H9 (cell line): ENCODE measurements at regions not wholly inside any gene's neighbourhood (a gene's known extent, or its start where the extent isn't known, plus 50 kb on each side); places are given as distances from the start of the nearest gene placed in this dataset.

Source experiments
- DNase-seq: peaks from one replicate; pipeline ENCODE4 v3.0.0-alpha.2; 2017
- H2AFZ ChIP-seq: one replicate; pipeline ENCODE4 v1.6.1; 2013; ENCODE audit warnings: mild to moderate bottlenecking, low read length, control low read depth, moderate library complexity
- H2AK5ac ChIP-seq: 2 replicates; pipeline ENCODE4 v1.6.1; 2013; ENCODE audit warnings: low read length, control low read depth, mixed read lengths; ENCODE audit not compliant: insufficient read length
- H2BK120ac ChIP-seq: one replicate; pipeline ENCODE4 v1.6.1; 2013; ENCODE audit warnings: low read depth, mild to moderate bottlenecking, low read length, control low read depth, inconsistent platforms; ENCODE audit not compliant: poor library complexity, severe bottlenecking
- H2BK12ac ChIP-seq: 2 replicates; pipeline ENCODE4 v1.6.1; 2013; ENCODE audit warnings: low read length, control low read depth, mixed read lengths, low read depth; ENCODE audit not compliant: insufficient read length
- H2BK15ac ChIP-seq: 2 replicates; pipeline ENCODE4 v1.6.1; 2013; ENCODE audit warnings: low read depth, low read length, control low read depth
- H2BK20ac ChIP-seq: one replicate; pipeline ENCODE4 v1.6.1; 2013; ENCODE audit warnings: low read depth, mild to moderate bottlenecking, low read length, control low read depth, inconsistent platforms; ENCODE audit not compliant: poor library complexity, severe bottlenecking
- H2BK5ac ChIP-seq: 2 replicates; pipeline ENCODE4 v1.6.1; 2013; ENCODE audit warnings: low read length, control low read depth, mixed read lengths; ENCODE audit not compliant: insufficient read length
- H3K14ac ChIP-seq: 2 replicates; pipeline ENCODE4 v1.6.1; 2013; ENCODE audit warnings: low read length, control low read depth; ENCODE audit not compliant: insufficient read depth
- H3K18ac ChIP-seq: 2 replicates; pipeline ENCODE4 v1.6.1; 2013; ENCODE audit warnings: low read depth, mild to moderate bottlenecking, mixed read lengths, low read length, control low read depth; ENCODE audit not compliant: insufficient read length
- H3K23ac ChIP-seq: 2 replicates; pipeline ENCODE4 v1.6.1; 2013; ENCODE audit warnings: low read length, control low read depth, mixed read lengths, low read depth; ENCODE audit not compliant: insufficient read length
- H3K23me2 ChIP-seq: 2 replicates; pipeline ENCODE4 v1.6.1; 2013; ENCODE audit warnings: low read depth, mild to moderate bottlenecking, mixed read lengths, low read length, control low read depth; ENCODE audit not compliant: insufficient read length, poor library complexity, severe bottlenecking
- H3K27ac ChIP-seq: 2 replicates; pipeline ENCODE4 v1.5.1; 2013; ENCODE audit warnings: low read length, control low read depth, mixed read lengths, low read depth; ENCODE audit not compliant: insufficient read length
- H3K27me3 ChIP-seq: 2 replicates; pipeline ENCODE4 v1.6.1; 2013; ENCODE audit warnings: low read length, control low read depth, inconsistent platforms; ENCODE audit not compliant: insufficient read depth
- H3K4ac ChIP-seq: 2 replicates; pipeline ENCODE4 v1.6.1; 2013; ENCODE audit warnings: low read depth, mild to moderate bottlenecking, control low read depth, inconsistent platforms, low read length, moderate library complexity
- H3K4me1 ChIP-seq: 2 replicates; pipeline ENCODE4 v1.6.1; 2013; ENCODE audit warnings: low read length, control low read depth, inconsistent platforms; ENCODE audit not compliant: insufficient read depth
- H3K4me2 ChIP-seq: 2 replicates; pipeline ENCODE4 v1.6.1; 2013; ENCODE audit warnings: low read length, control low read depth, mixed read lengths; ENCODE audit not compliant: insufficient read length, insufficient read depth
- H3K56ac ChIP-seq: 2 replicates; pipeline ENCODE4 v1.6.1; 2013; ENCODE audit warnings: low read depth, mild to moderate bottlenecking, mixed read lengths, low read length, control low read depth; ENCODE audit not compliant: insufficient read length
- H3K79me1 ChIP-seq: 2 replicates; pipeline ENCODE4 v1.6.1; 2013; ENCODE audit warnings: low read depth, mild to moderate bottlenecking, moderate library complexity, low read length, control low read depth, inconsistent platforms; ENCODE audit not compliant: insufficient read depth, poor library complexity, severe bottlenecking
- H3K79me2 ChIP-seq: 2 replicates; pipeline ENCODE4 v1.6.1; 2013; ENCODE audit warnings: low read length, control low read depth, inconsistent platforms; ENCODE audit not compliant: insufficient read depth
- H3K9ac ChIP-seq: 2 replicates; pipeline ENCODE4 v1.6.1; 2013; ENCODE audit warnings: low read length, control low read depth, mixed read lengths; ENCODE audit not compliant: insufficient read length; ENCODE audit errors: extremely low read depth
- H3K9me3 ChIP-seq: one replicate; pipeline ENCODE4 v1.6.1; 2013; ENCODE audit warnings: low read depth, low read length, inconsistent platforms; ENCODE audit not compliant: control insufficient read depth
- H3T11ph ChIP-seq: one replicate; pipeline ENCODE4 v1.6.1; 2013; ENCODE audit warnings: mild to moderate bottlenecking, low read length, control low read depth, inconsistent platforms
- H4K20me1 ChIP-seq: one replicate; pipeline ENCODE4 v1.6.1; 2013; ENCODE audit not compliant: control insufficient read depth, insufficient read length, insufficient read depth
- H4K5ac ChIP-seq: 2 replicates; pipeline ENCODE4 v1.6.1; 2013; ENCODE audit warnings: low read depth, mild to moderate bottlenecking, mixed read lengths, low read length, control low read depth; ENCODE audit not compliant: insufficient read length
- H4K8ac ChIP-seq: replicated peaks from 2 replicates; pipeline ENCODE4 v1.6.1; 2013; ENCODE audit warnings: low read length, control low read depth, mixed read lengths, low read depth; ENCODE audit not compliant: insufficient read length
- H4K91ac ChIP-seq: 2 replicates; pipeline ENCODE4 v1.6.1; 2013; ENCODE audit warnings: low read depth, mild to moderate bottlenecking, moderate library complexity, mixed read lengths, low read length, control low read depth; ENCODE audit not compliant: insufficient read length
- H3K27ac Mint-ChIP-seq, 3 experiments: 2 replicates in 2 of 3; 3 replicates in 1 of 3; pipeline ENCODE4 v1.8.0; 2020 to 2021; ENCODE audit warnings: mixed read lengths in 3 of 3, mild to moderate bottlenecking in 1 of 3, moderate library complexity in 1 of 3
- H3K27me3 Mint-ChIP-seq: 2 replicates; pipeline ENCODE4 v1.8.0; 2021; ENCODE audit warnings: low read depth, mild to moderate bottlenecking, moderate library complexity, mixed read lengths
- H3K36me3 Mint-ChIP-seq, 3 experiments: 2 replicates in 2 of 3; 3 replicates in 1 of 3; pipeline ENCODE4 v1.8.0; 2020 to 2021; ENCODE audit warnings: low read depth in 3 of 3, mixed read lengths in 3 of 3; ENCODE audit not compliant: insufficient read depth in 1 of 3
- H3K4me1 Mint-ChIP-seq, 2 experiments: 2 replicates each; pipeline ENCODE4 v1.8.0; 2020; ENCODE audit warnings: mixed read lengths in 2 of 2
- H3K4me3 Mint-ChIP-seq, 2 experiments: 2 replicates in 1 of 2; 3 replicates in 1 of 2; pipeline ENCODE4 v1.8.0; 2020 to 2021; ENCODE audit warnings: mild to moderate bottlenecking in 2 of 2, mixed read lengths in 2 of 2, moderate library complexity in 1 of 2
- H3K9me3 Mint-ChIP-seq, 2 experiments: 2 replicates in 1 of 2; 3 replicates in 1 of 2; pipeline ENCODE4 v1.8.0; 2020; ENCODE audit warnings: mild to moderate bottlenecking in 2 of 2, mixed read lengths in 2 of 2, moderate library complexity in 1 of 2
- WGBS: extraction: QIAGEN DNeasy Blood & Tissue Kit; methylation state at CpG from one replicate; pipeline ENCODE4 v1.1.7; 2013; ENCODE audit warnings: missing lambda C conversion rate, low lambda C conversion rate, mixed read lengths; ENCODE audit not compliant: insufficient read length; ENCODE audit errors: extremely low coverage; 5-methylcytosine and 5-hydroxymethylcytosine counted together
- TF ChIP-seq, protein P1 (sequence below): fragments of 200-600 bp; sonication (generic); conservative IDR thresholded peaks from 3 replicates; pipeline ENCODE4 v1.8.0; 2021; ENCODE audit warnings: antibody characterized with exemption, mild to moderate bottlenecking

- Histone ChIP-seq H3K9me3 (no peaks in the 10 kb centered on the region), H3K79me1 (no peaks in the 10 kb centered on the region), H2BK5ac (no peak overlapping the region), H3K56ac (no peak overlapping the region), H2BK15ac (no peak overlapping the region), H4K91ac (no peak overlapping the region), H2AFZ (no peak overlapping the region), H4K20me1 (no peaks in the 10 kb centered on the region), H2AK5ac (no peak overlapping the region), H3K23me2 (no peaks in the 10 kb centered on the region), H3K79me2 (no peaks in the 10 kb centered on the region), H3K14ac (no peak overlapping the region), H3K4ac (no peak overlapping the region), H3K4me1 (no peaks in the 10 kb centered on the region), H3K9ac (no peak overlapping the region), H4K8ac (no peak overlapping the region), H3K23ac (no peak overlapping the region), H3K27ac (no peak overlapping the region), H2BK12ac (no peak overlapping the region), H3K4me2 (no peak overlapping the region), H3T11ph (no peak overlapping the region), H3K27me3 (no peaks in the 10 kb centered on the region), H4K5ac (no peak overlapping the region), H2BK20ac (no peak overlapping the region), H3K18ac (no peak overlapping the region), H2BK120ac (no peak overlapping the region)
- Mint-ChIP-seq H3K4me1 (peaks cover 0 to 5% of the 10 kb centered on the region in 2 experiments; a peak in 1 of 4 replicates), H3K4me3 (no peak overlapping the region), H3K36me3 (no peaks in the 10 kb centered on the region; a peak in 1 of 7 replicates), H3K27ac (no peak overlapping the region), H3K9me3 (no peaks in the 10 kb centered on the region), H3K27me3 (peaks cover 4% of the 10 kb centered on the region)
- TF ChIP-seq, protein P1, sequence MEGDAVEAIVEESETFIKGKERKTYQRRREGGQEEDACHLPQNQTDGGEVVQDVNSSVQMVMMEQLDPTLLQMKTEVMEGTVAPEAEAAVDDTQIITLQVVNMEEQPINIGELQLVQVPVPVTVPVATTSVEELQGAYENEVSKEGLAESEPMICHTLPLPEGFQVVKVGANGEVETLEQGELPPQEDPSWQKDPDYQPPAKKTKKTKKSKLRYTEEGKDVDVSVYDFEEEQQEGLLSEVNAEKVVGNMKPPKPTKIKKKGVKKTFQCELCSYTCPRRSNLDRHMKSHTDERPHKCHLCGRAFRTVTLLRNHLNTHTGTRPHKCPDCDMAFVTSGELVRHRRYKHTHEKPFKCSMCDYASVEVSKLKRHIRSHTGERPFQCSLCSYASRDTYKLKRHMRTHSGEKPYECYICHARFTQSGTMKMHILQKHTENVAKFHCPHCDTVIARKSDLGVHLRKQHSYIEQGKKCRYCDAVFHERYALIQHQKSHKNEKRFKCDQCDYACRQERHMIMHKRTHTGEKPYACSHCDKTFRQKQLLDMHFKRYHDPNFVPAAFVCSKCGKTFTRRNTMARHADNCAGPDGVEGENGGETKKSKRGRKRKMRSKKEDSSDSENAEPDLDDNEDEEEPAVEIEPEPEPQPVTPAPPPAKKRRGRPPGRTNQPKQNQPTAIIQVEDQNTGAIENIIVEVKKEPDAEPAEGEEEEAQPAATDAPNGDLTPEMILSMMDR: no peak
- no CpG with 5 or more reads among the region's 3 CpGs for WGBS
- no peak for DNase-seq
These were observed 258.6 kb upstream of the FOXN3 start for GRCh38 chr14:89675590-89675989.
